ENCODE measurements at regions not wholly inside any gene's neighbourhood (a gene's known extent, or its start where the extent isn't known, plus 50 kb on each side); places are given as distances from the start of the nearest gene placed in this dataset.

- H3K27ac ChIP-seq (ENCODE audit: extremely low read length, insufficient read depth, low read length), result no peak overlapping the region
- CTCF ChIA-PET (ENCODE audit: low intra/inter-chr PET ratio, low total read pairs), result no interaction called here
- DNase-seq (ENCODE audit: low spot score), result no peak
- no peak for TF ChIP-seq SNAPC5 (CRISPR knock-in tag; IDR thresholded peaks at IDR 0.05; ENCODE audit: borderline replicate concordance)
- no peak for TF ChIP-seq ZNF142 (CRISPR knock-in tag; IDR thresholded peaks at IDR 0.05)
- TF ChIP-seq, protein P1, sequence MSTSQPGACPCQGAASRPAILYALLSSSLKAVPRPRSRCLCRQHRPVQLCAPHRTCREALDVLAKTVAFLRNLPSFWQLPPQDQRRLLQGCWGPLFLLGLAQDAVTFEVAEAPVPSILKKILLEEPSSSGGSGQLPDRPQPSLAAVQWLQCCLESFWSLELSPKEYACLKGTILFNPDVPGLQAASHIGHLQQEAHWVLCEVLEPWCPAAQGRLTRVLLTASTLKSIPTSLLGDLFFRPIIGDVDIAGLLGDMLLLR (CRISPR knock-in tag; IDR thresholded peaks at IDR 0.05), result no peak
- TF ChIP-seq ZNF329 (CRISPR knock-in tag; IDR thresholded peaks at IDR 0.05; ENCODE audit: low read depth), result no peak
- no peak for TF ChIP-seq PREB (CRISPR knock-in tag; IDR thresholded peaks at IDR 0.05)
- no peak for TF ChIP-seq ZNF333 (CRISPR knock-in tag; IDR thresholded peaks at IDR 0.05; ENCODE audit: borderline replicate concordance)
- TF ChIP-seq AKAP8 (CRISPR knock-in tag; IDR thresholded peaks at IDR 0.05), result no peak
- TF ChIP-seq ZBTB44 (CRISPR knock-in tag; IDR thresholded peaks at IDR 0.05), result no peak
- no peak for TF ChIP-seq BCL3 (CRISPR knock-in tag; IDR thresholded peaks at IDR 0.05)
- no peak overlapping the region for H3K9ac ChIP-seq (ENCODE audit: insufficient read depth, low read depth, low read length)
- BruUV-seq (replicated peaks), result no TSS peak
- no peak overlapping the region for H3K4me3 ChIP-seq (replicated peaks in 1 of 3; ENCODE audit: insufficient read depth in 1 of 3, low read depth in 2 of 3, low read length in 3 of 3)
- FAIRE-seq, result no peak
- POLR2A ChIA-PET, result no interaction called here
- H4K20me1 ChIP-seq (ENCODE audit: insufficient read depth, low read length), result no peaks in the 10 kb centered on the region
- H2AFZ ChIP-seq (ENCODE audit: low read length), result no peak overlapping the region
- no peak overlapping the region for H3K4me2 ChIP-seq (ENCODE audit: low read depth, low read length)
- H3K9me3 ChIP-seq (ENCODE audit: low read length), result no peaks in the 10 kb centered on the region
- H3K4me1 ChIP-seq (ENCODE audit: insufficient read depth, low read length), result no peaks in the 10 kb centered on the region
- no peaks in the 10 kb centered on the region for H3K36me3 ChIP-seq (replicated peaks in 1 of 2; ENCODE audit: control insufficient read depth in 1 of 2, insufficient read depth in 2 of 2, low read length in 2 of 2)
- intact Hi-C loops (cut with micrococcal nuclease; ENCODE audit: unreplicated experiment), result no loop called here
- no peaks in the 10 kb centered on the region for H3K79me2 ChIP-seq (ENCODE audit: insufficient read depth, low read length)
- in situ Hi-C loops (cut with HindIII; ENCODE audit: extremely low pct_ligation_motif_present, low pct_unique_long_range_greater_than_20kb), result no loop called here
- no peaks in the 10 kb centered on the region for H3K27me3 ChIP-seq (ENCODE audit: control insufficient read depth in 1 of 2, insufficient read depth in 2 of 2, low read length in 2 of 2)
- WGBS (ENCODE audit: low lambda C conversion rate), result 0% methylated on average over 4 of the region's 6 CpGs
- ATAC-seq, result no peak
Observed at GRCh38 chr10:80729896-80730295, 192.2 kb downstream of the SH2D4B start.

All from HepG2 (cell line).